GM18498 (cell line): ENCODE measurements at regions not wholly inside any gene's neighbourhood (a gene's known extent, or its start where the extent isn't known, plus 50 kb on each side); places are given as distances from the start of the nearest gene placed in this dataset.

Experiments
- ATAC-seq: cut with Tn5 transposase; IDR thresholded peaks from one replicate; pipeline ENCODE4 v1.9.1; 2021; ENCODE audit warnings: mild to moderate bottlenecking, moderate library complexity; ENCODE audit not compliant: unreplicated experiment

DNA sequence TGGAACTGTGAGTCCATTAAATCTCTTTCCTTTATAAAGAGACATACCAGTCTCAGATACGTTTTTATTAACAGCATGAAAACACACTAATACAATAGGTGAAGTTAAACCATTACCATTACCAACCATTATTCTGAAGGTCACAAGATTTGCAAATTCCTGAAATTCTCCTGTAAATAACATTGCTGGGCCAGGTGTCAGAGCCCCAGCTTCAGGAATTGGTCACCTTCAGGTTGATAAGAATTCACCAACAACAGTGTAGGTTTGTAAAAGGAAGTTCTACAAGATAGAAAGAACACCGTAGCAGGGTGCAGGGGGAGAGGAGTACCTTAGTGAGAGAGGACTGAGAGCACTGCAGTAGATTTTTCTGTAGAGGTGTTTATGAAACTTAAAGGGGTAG, 644.3 kb downstream of the CDY2B start:
- ATAC-seq: no peak

DNA sequence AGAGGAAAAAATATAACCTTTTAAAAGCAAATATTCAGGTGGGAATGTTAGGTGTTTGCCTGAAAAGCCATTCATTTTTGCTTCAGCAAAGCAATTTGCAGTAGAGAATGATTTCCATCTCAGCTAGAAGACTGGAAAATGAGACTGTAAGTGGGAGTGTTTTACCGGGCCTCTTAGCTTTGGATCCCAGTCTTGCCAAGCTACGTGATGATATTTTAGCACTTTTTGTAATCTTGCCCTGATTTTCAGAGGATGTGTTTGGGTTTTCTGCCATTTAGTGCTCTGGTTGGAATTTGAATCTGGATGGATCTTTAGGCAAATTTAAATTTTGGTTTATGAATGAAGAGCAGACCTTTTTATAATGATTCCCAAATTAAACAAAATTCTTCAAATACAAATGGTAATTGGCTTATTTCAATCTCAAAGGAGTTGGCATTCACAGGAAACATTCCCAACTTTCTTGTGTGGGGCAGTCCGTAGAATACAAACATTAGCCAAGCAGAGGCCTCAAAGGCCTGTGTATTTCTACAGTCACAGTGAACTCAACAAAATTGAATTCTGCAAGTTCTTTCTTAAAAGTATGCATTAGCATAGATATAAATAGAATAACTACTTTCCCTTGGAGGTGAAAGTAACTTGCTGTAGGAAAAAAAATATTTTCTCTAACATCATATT, 646.4 kb downstream of the CDY2B start:
- no peak for ATAC-seq

DNA sequence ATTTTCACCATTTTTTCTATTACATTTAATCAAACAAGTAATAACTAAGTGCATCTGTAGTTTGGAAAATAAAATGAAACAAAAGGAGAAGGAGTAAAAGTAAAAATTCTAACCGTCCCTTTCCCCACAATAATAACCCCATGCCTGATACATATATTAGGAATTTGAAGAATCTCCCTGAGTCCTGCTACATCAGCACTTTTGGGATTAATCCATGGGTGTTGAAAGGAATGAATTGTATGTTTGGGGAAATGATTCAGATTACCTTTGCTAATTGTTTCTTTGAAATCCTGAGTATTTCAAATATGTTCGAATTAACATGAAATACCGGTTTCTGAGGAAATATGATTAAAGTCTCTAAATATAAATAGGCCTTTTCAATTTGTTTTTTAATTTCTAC, 648.0 kb downstream of the CDY2B start:
- no peak for ATAC-seq

DNA sequence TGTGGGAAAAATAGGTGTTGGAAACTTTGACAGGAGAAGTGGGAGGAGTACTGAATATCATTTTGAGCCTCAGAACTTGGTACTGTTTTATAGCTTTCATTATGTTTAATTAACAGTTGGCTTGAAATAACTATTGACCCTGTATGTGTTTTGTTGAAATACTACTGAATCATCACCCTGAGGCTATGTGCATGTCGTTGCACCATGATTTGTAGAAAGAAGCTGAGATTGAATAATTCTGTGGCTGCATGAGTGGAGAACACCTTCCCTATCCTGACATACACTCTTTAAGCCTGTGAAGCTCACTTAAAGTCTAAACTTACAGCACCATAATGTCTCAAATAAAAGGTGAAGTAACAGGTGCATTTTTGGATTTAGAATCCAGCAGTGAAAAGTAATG, 656.5 kb downstream of the CDY2B start:
- no peak for ATAC-seq

DNA sequence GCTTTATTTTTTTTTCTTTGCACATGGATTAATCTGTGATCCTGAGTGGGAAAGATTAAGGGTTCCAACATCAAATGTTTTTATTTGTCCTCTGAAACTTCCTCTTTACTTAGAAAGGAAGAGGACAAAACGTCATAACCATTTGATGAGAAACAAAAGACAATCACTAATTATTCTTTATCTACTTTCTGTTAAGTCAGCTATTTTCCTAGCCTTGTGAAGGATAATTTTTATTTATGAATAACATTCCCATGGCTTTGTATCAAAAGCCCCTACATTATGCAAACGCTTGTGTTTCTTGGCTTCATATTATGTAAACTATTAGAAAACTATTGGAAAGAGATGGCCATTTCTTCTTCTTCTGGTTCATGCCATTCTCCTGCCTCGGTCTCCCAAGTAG, 677.6 kb downstream of the CDY2B start:
- no peak for ATAC-seq

DNA sequence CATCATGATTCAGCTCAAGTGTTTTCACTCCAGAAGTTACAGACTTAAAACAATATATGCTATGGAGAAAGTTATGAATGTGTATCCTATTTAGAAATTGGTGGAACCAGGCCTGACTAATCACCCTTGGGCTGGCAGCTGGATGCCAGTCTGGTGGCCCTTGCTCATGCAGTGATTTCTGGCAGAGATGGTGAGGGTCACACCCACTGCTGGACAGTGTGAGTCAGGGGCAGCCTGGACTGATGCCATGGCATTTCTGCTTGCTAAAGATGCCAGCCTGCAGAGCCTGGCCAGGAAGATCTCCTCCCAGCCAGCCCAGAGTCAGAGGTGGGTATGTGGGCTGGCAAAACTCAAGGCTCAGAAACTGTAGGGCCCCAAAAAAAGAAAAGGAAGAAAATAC, 695.7 kb downstream of the CDY2B start:
- ATAC-seq: no peak

DNA sequence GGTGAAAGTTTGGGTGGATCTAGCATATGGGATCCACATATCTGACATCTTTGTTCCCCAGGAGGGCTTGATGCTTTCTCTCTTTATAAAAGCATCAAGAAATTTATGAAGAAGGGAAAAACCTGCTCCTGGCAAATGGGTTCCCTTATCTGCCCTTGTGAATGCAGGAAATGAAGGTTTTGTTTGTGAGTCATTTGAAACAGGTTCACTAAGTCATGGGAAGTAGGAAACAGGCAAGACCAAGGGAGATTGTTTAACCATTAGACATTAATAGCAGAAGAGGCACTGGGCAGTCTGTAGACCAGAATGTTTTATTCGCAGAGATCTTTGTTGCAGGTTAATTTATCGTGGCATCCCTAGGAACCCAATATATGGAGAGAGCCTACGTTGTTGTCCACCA, 713.1 kb downstream of the CDY2B start:
- ATAC-seq: no peak

DNA sequence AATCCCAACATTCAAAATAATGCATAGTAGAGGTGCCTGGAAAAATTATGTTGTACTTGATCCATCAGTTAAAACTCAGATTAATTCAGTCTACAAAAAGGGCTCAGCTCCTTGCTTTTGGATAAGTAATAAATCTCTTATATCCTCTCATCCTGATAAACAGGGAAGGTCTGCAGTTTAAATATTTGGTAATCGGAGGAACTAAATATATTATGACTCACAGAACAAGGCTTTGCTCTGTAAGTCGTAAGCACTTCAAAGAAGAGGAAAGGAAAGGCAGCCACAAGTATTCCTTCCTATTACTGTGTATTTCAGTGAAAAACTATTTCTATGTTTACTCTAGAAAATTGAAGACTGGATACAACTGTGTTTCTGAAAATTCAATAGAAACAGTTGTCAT, 757.9 kb downstream of the CDY2B start:
- no peak for ATAC-seq

DNA sequence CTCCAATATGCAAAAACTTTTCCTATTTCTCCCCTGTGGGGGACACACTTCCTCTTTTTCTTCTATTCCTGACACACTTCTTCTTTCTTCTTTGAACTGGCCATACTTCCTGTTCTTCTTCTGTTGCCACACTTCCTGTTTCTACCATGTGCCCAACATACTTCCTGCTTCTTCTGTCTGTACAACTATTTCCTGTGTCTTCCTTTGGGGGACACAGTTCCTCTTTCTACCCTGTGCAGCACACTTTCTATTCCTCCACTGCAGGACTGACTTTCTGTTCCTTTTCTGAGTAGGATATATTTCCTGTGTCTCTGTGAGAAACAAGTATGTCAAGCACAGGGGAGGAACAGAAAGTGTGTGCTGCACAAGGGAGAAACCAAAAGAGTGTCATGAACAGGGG, 794.7 kb downstream of the CDY2B start:
- no peak for ATAC-seq

DNA sequence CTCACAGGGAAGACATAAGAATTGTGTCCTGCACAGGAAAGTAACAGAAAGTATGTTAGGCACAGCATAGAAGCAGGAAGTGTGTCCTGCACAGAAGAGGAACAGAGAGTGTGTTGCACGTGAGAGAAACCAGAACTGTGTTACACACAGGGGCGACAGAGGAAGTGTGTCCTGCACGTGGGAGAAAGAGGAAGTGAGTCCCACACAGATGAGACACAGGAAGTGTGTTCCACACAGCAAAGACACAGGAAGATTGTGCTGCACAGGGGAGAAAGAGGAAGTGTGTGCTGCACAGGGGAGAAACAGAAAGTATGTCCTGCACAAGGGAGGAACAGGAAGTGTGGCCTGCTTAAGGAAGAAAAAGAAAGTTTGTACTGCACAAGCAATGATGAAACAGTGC, 800.1 kb downstream of the CDY2B start:
- no peak for ATAC-seq

DNA sequence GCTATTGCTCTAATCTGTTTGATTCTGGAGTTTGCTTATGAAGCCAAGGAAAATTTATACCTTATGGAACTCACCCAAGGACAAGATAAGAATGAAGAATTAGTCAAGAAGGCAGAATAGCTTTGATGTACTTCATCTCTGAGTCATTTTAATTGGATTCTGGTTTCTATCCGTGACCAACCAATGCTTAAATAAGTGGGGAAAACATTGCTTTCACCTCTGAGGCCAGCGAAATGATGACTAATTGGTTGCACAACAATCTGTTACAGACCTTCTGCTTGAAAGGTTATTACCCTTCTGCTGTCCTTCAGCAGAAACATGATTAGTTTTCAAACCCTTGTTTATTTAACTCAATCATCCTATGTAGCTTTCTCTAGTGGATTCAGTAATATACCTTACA, 812.7 kb downstream of the CDY2B start:
- ATAC-seq: no peak

DNA sequence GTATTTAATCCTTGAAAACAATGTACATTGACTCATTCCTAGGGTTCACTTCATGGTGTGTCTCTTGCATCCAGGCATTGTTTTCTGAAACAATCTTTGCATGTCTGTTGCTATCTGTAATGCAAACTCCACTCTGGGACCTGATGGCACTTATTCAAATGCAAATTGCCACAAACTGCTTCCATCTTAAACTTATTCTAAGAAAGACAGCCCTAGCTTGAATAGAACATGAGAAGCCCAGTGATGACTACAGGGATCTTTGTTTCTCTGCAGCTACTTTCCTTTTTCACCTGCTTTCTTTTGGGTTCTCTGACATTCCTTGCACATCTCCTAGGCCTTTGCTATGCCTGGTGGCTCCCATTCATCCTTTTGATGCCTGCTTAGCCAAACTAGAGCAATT, 827.0 kb downstream of the CDY2B start:
- ATAC-seq: no peak

DNA sequence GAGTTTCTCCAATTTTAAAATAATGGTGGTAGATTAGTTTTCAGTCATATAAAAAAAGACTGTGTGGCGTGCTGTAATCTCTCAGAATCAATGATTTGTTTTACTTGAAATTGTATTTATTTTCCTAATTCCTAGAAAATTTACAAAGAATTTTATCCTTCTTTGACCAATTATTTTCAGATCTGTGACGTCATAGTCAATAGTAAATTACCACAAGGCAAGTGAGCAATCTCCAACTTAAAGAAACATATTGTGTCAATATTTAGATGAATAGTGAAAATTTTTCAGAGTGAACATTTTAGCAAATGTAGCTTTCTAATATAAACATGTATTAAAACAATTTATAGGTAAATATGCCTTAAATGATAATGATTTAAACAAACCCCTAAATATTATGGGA, 829.6 kb downstream of the CDY2B start:
- no peak for ATAC-seq

DNA sequence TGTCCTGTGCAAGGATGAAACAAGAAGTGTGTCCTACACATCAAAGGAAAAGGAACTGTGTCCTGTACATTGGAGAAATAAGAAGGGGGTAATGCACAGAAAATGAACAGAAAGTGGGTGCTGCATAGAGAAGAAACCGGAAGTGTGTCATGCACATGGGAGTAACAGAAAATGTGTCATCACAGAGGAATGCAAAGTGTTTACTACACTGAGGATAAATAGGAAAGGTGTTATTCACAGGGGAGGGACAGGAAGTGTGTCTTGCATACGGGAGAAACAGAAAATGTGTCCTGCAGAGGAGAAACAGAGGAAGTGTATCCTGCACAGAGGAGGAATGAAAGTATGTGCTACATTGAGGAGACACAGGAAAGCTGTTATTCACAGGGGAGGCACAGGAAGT, 834.9 kb downstream of the CDY2B start:
- no peak for ATAC-seq

DNA sequence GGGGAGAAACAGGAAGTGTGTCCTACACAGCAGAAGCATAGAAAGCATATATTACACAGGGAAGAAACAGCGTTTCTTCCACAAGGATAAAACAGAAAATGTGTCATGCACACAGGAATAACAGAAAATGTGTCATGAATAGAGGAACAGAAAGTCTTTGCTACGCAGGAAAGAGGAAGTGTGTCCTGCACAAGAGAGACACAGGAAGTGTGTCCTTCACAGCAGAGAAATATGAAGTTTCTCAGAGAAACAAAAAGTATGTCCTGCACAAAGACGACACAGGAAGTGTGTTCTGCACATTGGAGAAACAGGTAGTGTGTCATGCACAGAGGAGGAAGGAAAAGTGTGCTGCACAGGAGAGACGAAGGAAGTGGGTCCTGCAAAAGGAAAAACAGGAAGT, 835.3 kb downstream of the CDY2B start:
- no peak for ATAC-seq

DNA sequence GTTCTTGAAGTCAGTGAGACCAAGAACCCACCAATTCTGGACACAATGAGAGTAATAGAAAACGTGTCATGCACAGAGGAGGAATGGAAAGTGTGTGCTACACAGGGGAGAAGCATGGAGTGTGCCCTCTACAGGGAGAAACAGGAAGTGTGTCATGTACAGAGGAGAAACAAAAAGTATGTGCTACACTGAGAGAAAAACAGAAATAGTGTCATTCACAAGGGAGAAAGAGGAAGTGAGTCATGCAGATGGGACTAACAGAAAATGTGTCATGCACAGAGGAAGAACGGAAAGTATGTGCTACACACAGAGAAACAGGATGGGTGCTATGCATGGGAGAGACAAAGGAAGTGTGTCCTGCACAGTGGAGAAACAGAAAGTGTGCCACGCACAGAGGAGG, 835.7 kb downstream of the CDY2B start:
- ATAC-seq: no peak

DNA sequence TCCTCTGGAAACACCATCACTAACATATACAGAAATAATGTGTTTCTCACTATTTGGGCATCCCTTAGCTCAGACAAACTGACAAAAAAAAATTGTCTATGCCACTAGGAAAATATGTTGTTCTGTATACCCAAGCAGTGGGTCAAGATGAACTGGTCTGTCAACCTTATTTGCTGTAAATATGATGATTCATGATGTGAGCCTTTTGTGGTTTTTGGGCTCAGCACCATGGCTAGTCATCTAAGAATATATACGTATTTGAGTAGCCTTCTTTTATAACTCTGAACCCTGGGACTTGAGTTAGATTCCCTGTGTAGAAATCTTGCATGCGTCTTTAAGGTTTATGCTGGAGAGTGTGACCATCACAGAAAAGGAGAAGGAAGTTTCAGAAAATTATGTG, 841.6 kb downstream of the CDY2B start:
- ATAC-seq: no peak

DNA sequence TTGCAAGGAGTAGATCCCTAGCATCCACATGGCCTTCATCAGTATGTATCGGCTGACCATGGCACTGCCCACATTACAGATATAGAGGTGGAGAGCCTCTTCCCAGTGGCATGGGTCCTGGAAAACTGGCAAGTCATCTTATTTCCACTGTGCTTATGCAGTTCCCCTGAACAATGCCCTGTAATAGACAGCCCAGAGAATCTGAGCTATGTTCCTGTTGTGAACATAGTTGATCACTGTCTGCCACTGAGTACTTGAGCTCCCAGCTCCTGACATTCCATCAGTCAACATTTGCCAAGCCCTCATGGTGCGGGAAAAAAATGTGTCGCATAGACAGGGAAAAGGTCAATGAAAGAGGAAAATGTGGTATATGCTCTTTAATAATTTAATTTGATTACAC, 861.9 kb downstream of the CDY2B start:
- no peak for ATAC-seq

DNA sequence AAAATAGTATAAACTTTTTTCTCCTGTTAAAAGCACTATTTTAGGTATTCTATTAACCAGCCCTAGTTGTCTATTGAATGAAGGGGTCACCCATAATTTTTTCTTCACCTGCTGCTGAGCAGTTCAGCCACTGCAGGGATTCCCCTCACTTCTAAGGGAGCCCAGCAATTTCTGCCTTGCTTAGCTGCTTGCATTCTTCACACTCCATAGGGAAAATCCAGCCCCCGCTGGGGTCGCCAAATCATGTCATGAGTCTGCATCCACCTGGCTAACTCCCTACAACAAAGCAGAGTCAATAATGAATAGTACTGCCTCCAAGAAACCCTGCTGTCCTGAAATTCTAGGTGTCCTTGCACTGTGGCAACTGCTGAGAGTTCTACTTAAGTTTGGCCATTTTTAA, 886.5 kb downstream of the CDY2B start:
- ATAC-seq: no peak

DNA sequence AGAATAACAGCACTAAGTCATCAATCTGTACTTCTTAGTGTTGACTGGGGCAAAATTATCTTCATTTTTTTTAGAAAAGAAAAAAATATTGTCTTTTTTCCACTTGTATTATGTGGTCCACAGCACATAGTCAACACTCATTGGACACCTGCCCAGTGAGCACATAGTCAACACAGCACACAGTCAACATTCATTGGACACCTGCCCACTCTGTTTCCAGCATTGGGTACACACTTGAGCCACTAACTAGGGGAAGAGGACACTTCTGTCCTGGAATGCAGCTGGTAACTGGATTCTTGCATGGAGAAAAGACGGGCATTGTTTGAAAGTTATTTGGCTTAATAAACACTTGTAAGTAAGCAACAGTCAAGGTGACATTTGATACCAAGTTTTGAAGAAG, 898.2 kb downstream of the CDY2B start:
- no peak for ATAC-seq

DNA sequence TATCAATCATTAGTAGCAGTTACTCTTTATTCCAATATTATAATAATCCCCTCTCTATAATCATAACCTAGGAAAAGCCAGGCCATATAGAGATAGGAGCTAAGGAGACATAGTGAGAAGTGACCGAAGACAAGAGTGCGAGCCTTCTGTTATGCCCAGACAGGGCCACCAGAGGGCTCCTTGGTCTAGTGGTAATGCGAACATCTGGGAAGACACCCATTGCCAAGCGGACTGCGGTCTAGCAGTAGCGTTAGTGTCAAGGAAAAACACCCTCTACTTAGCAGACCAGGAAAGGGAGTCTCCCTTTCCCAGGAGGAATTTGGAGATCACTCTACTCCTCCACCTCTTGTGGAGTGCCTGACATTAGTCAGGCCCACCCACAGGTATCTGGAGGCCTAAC, 920.9 kb downstream of the CDY2B start:
- no peak for ATAC-seq

DNA sequence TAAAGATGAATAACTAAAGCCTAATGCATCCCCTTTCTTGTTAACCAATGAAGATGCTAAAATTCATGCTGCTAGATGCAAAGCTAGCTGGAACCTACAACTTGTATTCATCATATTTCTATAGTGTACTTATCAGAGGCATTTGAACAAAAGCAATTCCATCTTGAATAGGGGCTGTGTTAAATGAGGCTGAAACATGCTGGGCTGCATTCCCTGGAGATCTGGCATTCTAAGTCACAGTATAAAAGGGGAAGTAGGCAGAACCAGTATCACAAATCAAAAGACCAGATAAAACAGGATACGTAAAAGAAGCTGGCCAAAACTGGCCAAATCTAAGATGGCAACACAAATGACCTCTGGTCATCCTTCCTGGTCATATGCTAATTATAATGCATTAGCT, 932.8 kb downstream of the CDY2B start:
- no peak for ATAC-seq
